Nephron (organoid): ENCODE measurements at regions not wholly inside any gene's neighbourhood (a gene's known extent, or its start where the extent isn't known, plus 50 kb on each side); places are given as distances from the start of the nearest gene placed in this dataset.

Source experiments
- H3K27ac Mint-ChIP-seq, 3 experiments: 2 replicates each; pipeline ENCODE4 v1.8.0; 2020; ENCODE audit warnings: mixed read lengths in 3 of 3, mild to moderate bottlenecking in 2 of 3, moderate library complexity in 1 of 3
- H3K27me3 Mint-ChIP-seq: 2 replicates; pipeline ENCODE4 v1.8.0; 2021; ENCODE audit warnings: low read depth, mild to moderate bottlenecking, moderate library complexity, mixed read lengths
- H3K36me3 Mint-ChIP-seq: 2 replicates; pipeline ENCODE4 v1.8.0; 2020; ENCODE audit warnings: low read depth, mixed read lengths
- H3K4me1 Mint-ChIP-seq: 2 replicates; pipeline ENCODE4 v1.8.0; 2020; ENCODE audit warnings: mixed read lengths
- H3K4me3 Mint-ChIP-seq, 3 experiments: 2 replicates each; pipeline ENCODE4 v1.8.0; 2020; ENCODE audit warnings: mild to moderate bottlenecking in 3 of 3, mixed read lengths in 3 of 3, moderate library complexity in 2 of 3
- H3K9me3 Mint-ChIP-seq: 2 replicates; pipeline ENCODE4 v1.8.0; 2020; ENCODE audit warnings: mixed read lengths
- CTCF ChIP-seq, 3 experiments: fragments of 200-600 bp; sonication (generic); IDR thresholded peaks; one replicate each; pipeline ENCODE4 v1.5.0; 2021; ENCODE audit warnings: antibody characterized with exemption in 3 of 3; ENCODE audit not compliant: unreplicated experiment in 3 of 3

- Mint-ChIP-seq H3K27ac (no peak overlapping the region), H3K27me3 (no peaks in the 10 kb centered on the region), H3K9me3 (no peaks in the 10 kb centered on the region), H3K4me1 (no peaks in the 10 kb centered on the region), H3K4me3 (no peak overlapping the region), H3K36me3 (no peaks in the 10 kb centered on the region)
- TF ChIP-seq CTCF (IDR thresholded peaks at IDR 0.05; ENCODE audit: unreplicated experiment in 3 of 3) = peak in 2 of 3 experiments; percentile 12 to 22
Measured at GRCh38 chr2:51649366-51649765, 617.4 kb upstream of the NRXN1 start.

- Mint-ChIP-seq H3K27ac (peak overlapping the region in 2 of 3 experiments; percentile 4 to 15), H3K27me3 (no peaks in the 10 kb centered on the region), H3K4me3 (no peak overlapping the region), H3K4me1 (peaks cover 15% of the 10 kb centered on the region), H3K9me3 (peaks cover 13% of the 10 kb centered on the region), H3K36me3 (no peaks in the 10 kb centered on the region)
- TF ChIP-seq CTCF (IDR thresholded peaks at IDR 0.05; ENCODE audit: unreplicated experiment in 3 of 3) = no peak
Measured at GRCh38 chr2:51638811-51639210, 606.9 kb upstream of the NRXN1 start.

- Mint-ChIP-seq H3K4me1 (peaks cover 5% of the 10 kb centered on the region), H3K4me3 (no peak overlapping the region), H3K27ac (no peak overlapping the region)
Measured at GRCh38 chr2:51633073-51633472, 601.1 kb upstream of the NRXN1 start.

GRCh38 chr2:51629406-51629805, 597.5 kb upstream of the NRXN1 start:
- Mint-ChIP-seq H3K36me3 (no peaks in the 10 kb centered on the region), H3K4me3 (no peak overlapping the region), H3K9me3 (peaks cover 3% of the 10 kb centered on the region), H3K27ac (no peak overlapping the region), H3K27me3 (no peaks in the 10 kb centered on the region), H3K4me1 (peaks cover 5% of the 10 kb centered on the region)
- no peak for TF ChIP-seq CTCF (IDR thresholded peaks at IDR 0.05; ENCODE audit: unreplicated experiment in 3 of 3)

More at GRCh38 chr2:51633073-51633472, 601.1 kb upstream of the NRXN1 start:
- no peak for TF ChIP-seq CTCF (IDR thresholded peaks at IDR 0.05; ENCODE audit: unreplicated experiment in 3 of 3)
- Mint-ChIP-seq H3K27me3 (no peaks in the 10 kb centered on the region), H3K9me3 (peaks cover 3% of the 10 kb centered on the region), H3K36me3 (no peaks in the 10 kb centered on the region)

GRCh38 chr2:51628917-51629316, 597.0 kb upstream of the NRXN1 start:
- Mint-ChIP-seq H3K4me1 (peaks cover 5% of the 10 kb centered on the region), H3K4me3 (no peak overlapping the region), H3K27me3 (no peaks in the 10 kb centered on the region), H3K27ac (no peak overlapping the region), H3K36me3 (no peaks in the 10 kb centered on the region), H3K9me3 (peaks cover 3% of the 10 kb centered on the region)
- no peak for TF ChIP-seq CTCF (IDR thresholded peaks at IDR 0.05; ENCODE audit: unreplicated experiment in 3 of 3)

- H3K9me3 Mint-ChIP-seq = peaks cover 10% of the 10 kb centered on the region
- H3K27me3 Mint-ChIP-seq = no peaks in the 10 kb centered on the region
- no peak overlapping the region for H3K4me3 Mint-ChIP-seq
- H3K4me1 Mint-ChIP-seq = peaks cover 5% of the 10 kb centered on the region
- H3K27ac Mint-ChIP-seq = no peak overlapping the region
- H3K36me3 Mint-ChIP-seq = no peaks in the 10 kb centered on the region
- TF ChIP-seq CTCF (IDR thresholded peaks at IDR 0.05; ENCODE audit: unreplicated experiment in 3 of 3) = no peak
Measured at GRCh38 chr2:51624995-51625394, 593.1 kb upstream of the NRXN1 start.
